ENCODE measurements at regions not wholly inside any gene's neighbourhood (a gene's known extent, or its start where the extent isn't known, plus 50 kb on each side); places are given as distances from the start of the nearest gene placed in this dataset.

DNA sequence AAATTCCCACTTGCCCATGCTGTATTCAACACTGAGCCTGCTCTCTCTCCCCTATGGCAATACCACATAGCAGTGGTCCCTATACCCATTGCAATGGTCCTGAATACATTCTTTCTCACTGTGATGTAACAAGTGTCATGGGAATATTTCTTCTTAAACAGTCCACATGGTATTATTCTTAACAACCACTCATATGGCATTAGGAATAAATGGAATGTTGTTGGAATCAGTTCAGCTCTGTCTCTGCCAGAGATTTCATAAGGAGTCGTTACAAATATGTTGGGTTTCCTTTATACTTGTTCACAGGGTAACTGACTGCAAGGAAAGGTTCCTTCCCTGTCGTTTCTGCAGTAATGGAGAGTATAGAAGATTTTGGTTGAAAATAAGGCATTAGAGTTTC is 128.3 kb upstream of the SPATA13 start:
- TF ChIP-seq, protein P1, sequence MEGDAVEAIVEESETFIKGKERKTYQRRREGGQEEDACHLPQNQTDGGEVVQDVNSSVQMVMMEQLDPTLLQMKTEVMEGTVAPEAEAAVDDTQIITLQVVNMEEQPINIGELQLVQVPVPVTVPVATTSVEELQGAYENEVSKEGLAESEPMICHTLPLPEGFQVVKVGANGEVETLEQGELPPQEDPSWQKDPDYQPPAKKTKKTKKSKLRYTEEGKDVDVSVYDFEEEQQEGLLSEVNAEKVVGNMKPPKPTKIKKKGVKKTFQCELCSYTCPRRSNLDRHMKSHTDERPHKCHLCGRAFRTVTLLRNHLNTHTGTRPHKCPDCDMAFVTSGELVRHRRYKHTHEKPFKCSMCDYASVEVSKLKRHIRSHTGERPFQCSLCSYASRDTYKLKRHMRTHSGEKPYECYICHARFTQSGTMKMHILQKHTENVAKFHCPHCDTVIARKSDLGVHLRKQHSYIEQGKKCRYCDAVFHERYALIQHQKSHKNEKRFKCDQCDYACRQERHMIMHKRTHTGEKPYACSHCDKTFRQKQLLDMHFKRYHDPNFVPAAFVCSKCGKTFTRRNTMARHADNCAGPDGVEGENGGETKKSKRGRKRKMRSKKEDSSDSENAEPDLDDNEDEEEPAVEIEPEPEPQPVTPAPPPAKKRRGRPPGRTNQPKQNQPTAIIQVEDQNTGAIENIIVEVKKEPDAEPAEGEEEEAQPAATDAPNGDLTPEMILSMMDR (IDR thresholded peaks at IDR 0.05; ENCODE audit: low read depth, low read length, poor library complexity, severe bottlenecking) = no peak
- no peak for TF ChIP-seq EZH2phosphoT487 (IDR thresholded peaks at IDR 0.05; ENCODE audit: borderline replicate concordance, low read length)
- Histone ChIP-seq H3K4me2 (ENCODE audit: low read length) (no peak overlapping the region), H3K9me2 (replicated peaks; ENCODE audit: control insufficient read depth, low read length) (no peaks in the 10 kb centered on the region), H3K27me3 (ENCODE audit: control insufficient read depth, low read length) (peaks cover 12% of the 10 kb centered on the region), H3K27ac (ENCODE audit: low read depth, low read length) (no peak overlapping the region), H3K36me3 (ENCODE audit: control insufficient read depth, low read length) (no peaks in the 10 kb centered on the region), H3K79me2 (ENCODE audit: control insufficient read depth, low read length) (no peaks in the 10 kb centered on the region), H3F3A (ENCODE audit: control insufficient read depth, insufficient read depth) (no peaks in the 10 kb centered on the region), H3K4me3 (ENCODE audit: low read length) (no peak overlapping the region), H3K4me1 (ENCODE audit: control insufficient read depth, low read length) (no peaks in the 10 kb centered on the region), H4K20me1 (ENCODE audit: control insufficient read depth, insufficient read depth, low read depth, low read length) (no peaks in the 10 kb centered on the region), H3K9me3 (ENCODE audit: control insufficient read depth, insufficient read depth, low read length) (no peaks in the 10 kb centered on the region)

DNA sequence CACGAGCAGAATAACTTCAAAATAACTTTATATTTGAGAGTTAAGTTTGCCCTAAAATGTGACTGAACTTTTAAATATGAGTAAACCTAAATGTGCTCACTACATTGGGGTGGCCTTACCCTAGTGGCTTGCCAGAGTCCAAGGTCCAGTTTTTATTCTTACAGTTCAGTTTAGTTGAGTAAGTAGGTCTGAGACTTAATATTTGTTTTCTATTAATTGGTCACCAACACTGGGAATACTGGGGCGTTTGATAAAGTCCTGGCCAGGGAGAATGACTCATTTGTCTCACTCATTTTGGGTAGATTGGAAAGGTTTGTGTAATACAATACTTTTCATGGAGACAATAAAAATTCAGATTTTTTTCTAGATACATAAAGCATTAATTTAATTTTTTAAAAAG is 127.8 kb upstream of the SPATA13 start:
- no peak overlapping the region for H3K27ac ChIP-seq (ENCODE audit: low read depth, low read length)
- H3K9me2 ChIP-seq (replicated peaks; ENCODE audit: control insufficient read depth, low read length) = no peaks in the 10 kb centered on the region
- no peaks in the 10 kb centered on the region for H3K4me1 ChIP-seq (ENCODE audit: control insufficient read depth, low read length)
- H3K36me3 ChIP-seq (ENCODE audit: control insufficient read depth, low read length) = no peaks in the 10 kb centered on the region
- H3F3A ChIP-seq (ENCODE audit: control insufficient read depth, insufficient read depth) = no peaks in the 10 kb centered on the region
- no peaks in the 10 kb centered on the region for H4K20me1 ChIP-seq (ENCODE audit: control insufficient read depth, insufficient read depth, low read depth, low read length)
- no peak for TF ChIP-seq EZH2phosphoT487 (IDR thresholded peaks at IDR 0.05; ENCODE audit: borderline replicate concordance, low read length)
- TF ChIP-seq, protein P1 (IDR thresholded peaks at IDR 0.05; ENCODE audit: low read depth, low read length, poor library complexity, severe bottlenecking) = no peak
- no peaks in the 10 kb centered on the region for H3K9me3 ChIP-seq (ENCODE audit: control insufficient read depth, insufficient read depth, low read length)
- no peaks in the 10 kb centered on the region for H3K79me2 ChIP-seq (ENCODE audit: control insufficient read depth, low read length)
- no peak overlapping the region for H3K4me3 ChIP-seq (ENCODE audit: low read length)
- H3K27me3 ChIP-seq (ENCODE audit: control insufficient read depth, low read length) = peaks cover 12% of the 10 kb centered on the region
- no peak overlapping the region for H3K4me2 ChIP-seq (ENCODE audit: low read length)

DNA sequence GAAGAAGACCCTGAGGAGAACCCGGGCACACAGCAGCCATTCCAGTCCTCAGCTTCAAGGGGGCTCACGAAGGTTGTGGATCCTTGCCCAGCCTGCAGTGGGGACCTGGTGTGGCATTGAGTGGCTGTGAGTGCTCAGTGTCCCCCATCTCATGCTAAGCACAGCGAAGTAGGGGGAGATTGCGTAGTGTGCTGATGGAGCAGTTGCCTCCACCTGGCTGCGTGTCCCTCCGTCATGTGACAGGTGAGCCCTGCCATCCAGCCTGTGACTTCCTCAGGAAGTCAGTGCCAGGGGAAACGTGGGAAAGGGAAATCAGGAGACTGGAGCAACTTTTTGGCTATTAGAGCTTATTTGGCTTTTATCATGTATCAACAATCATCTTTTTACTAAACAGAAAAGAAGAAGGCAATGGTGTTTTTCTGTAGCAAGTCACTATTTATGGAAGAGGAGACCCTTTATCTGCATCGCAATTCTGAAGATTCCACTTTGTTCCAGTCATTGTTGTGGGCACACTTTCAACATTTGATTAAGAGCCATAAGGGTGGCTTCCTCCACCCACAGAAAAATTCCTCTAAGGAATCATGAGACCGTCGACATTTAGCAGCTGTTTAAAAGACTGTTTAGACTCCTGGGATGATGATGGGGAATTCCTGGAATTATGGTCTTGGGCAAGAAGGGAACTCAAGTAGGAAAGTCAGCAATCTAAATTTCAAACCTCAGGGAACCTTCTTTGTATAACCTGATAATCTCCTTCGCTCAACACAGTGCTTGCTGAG is 126.8 kb upstream of the SPATA13 start:
- Histone ChIP-seq H3K9me2 (replicated peaks; ENCODE audit: control insufficient read depth, low read length) (no peaks in the 10 kb centered on the region), H3K79me2 (ENCODE audit: control insufficient read depth, low read length) (no peaks in the 10 kb centered on the region), H3K27me3 (ENCODE audit: control insufficient read depth, low read length) (peaks cover 13% of the 10 kb centered on the region), H3K36me3 (ENCODE audit: control insufficient read depth, low read length) (no peaks in the 10 kb centered on the region), H3K9me3 (ENCODE audit: control insufficient read depth, insufficient read depth, low read length) (no peaks in the 10 kb centered on the region), H3K4me3 (ENCODE audit: low read length) (no peak overlapping the region), H3K4me2 (ENCODE audit: low read length) (no peak overlapping the region), H3K27ac (ENCODE audit: low read depth, low read length) (no peak overlapping the region), H3F3A (ENCODE audit: control insufficient read depth, insufficient read depth) (no peaks in the 10 kb centered on the region), H3K4me1 (ENCODE audit: control insufficient read depth, low read length) (no peaks in the 10 kb centered on the region), H4K20me1 (ENCODE audit: control insufficient read depth, insufficient read depth, low read depth, low read length) (no peaks in the 10 kb centered on the region)
- TF ChIP-seq EZH2phosphoT487 (IDR thresholded peaks at IDR 0.05; ENCODE audit: borderline replicate concordance, low read length) = no peak

DNA sequence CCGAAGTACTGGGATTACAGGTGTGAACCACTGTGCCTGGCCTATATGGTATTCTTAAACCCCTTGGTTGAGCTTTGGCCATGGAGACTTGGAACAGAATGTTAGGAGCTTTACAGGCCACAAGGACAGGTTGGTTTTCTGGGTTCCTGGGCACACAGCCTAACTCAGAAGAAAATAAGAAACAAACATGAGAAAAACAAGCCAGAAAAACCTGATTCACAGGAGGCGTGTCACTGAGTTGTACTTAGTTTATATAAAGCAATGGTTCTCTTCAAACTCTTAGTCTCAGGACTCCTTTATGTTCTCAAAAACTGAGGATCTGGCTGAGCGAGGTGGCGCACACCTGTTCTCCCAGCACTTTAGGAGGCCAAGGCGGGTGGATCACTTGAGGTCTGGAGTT is 125.1 kb upstream of the SPATA13 start:
- peaks cover 15% of the 10 kb centered on the region for H3K27me3 ChIP-seq (ENCODE audit: control insufficient read depth, low read length)
- no peaks in the 10 kb centered on the region for H3F3A ChIP-seq (ENCODE audit: control insufficient read depth, insufficient read depth)
- H3K79me2 ChIP-seq (ENCODE audit: control insufficient read depth, low read length) = no peaks in the 10 kb centered on the region
- no peak overlapping the region for H3K27ac ChIP-seq (ENCODE audit: low read depth, low read length)
- no peaks in the 10 kb centered on the region for H3K36me3 ChIP-seq (ENCODE audit: control insufficient read depth, low read length)
- TF ChIP-seq, protein P1 (IDR thresholded peaks at IDR 0.05; ENCODE audit: low read depth, low read length, poor library complexity, severe bottlenecking) = no peak
- H3K4me3 ChIP-seq (ENCODE audit: low read length) = no peak overlapping the region
- H3K4me2 ChIP-seq (ENCODE audit: low read length) = no peak overlapping the region
- no peaks in the 10 kb centered on the region for H4K20me1 ChIP-seq (ENCODE audit: control insufficient read depth, insufficient read depth, low read depth, low read length)
- H3K4me1 ChIP-seq (ENCODE audit: control insufficient read depth, low read length) = no peaks in the 10 kb centered on the region
- no peaks in the 10 kb centered on the region for H3K9me3 ChIP-seq (ENCODE audit: control insufficient read depth, insufficient read depth, low read length)
- no peaks in the 10 kb centered on the region for H3K9me2 ChIP-seq (replicated peaks; ENCODE audit: control insufficient read depth, low read length)
